Caki2 (cell line): ENCODE measurements at regions not wholly inside any gene's neighbourhood (a gene's known extent, or its start where the extent isn't known, plus 50 kb on each side); places are given as distances from the start of the nearest gene placed in this dataset.
"Not testable (repeated sequence)": the region's sequence is repeated elsewhere in the genome, so short reads cannot be mapped to it uniquely, and the experiment has no call there.

Source experiments
- DNase-seq: peaks from one replicate; pipeline ENCODE4 v3.0.0-alpha.2; 2015; ENCODE audit warnings: low read depth
- in situ Hi-C: cut with HindIII; loops from 2 replicates; pipeline ENCODE4 v1.10.0; 2016; ENCODE audit warnings: low sequenced_read_pairs, low pct_unique_long_range_greater_than_20kb, mixed read lengths

- DNase-seq = no peak
- in situ Hi-C loops = no loop called here
These were observed 53.8 kb downstream of the COX7C start for GRCh38 chr5:86671536-86671935.

GRCh38 chr5:86674069-86674468 is 56.3 kb downstream of the COX7C start:
- DNase-seq = no peak
- in situ Hi-C loops = no loop called here

GRCh38 chr5:86675311-86675710 is 57.6 kb downstream of the COX7C start:
- in situ Hi-C loops = no loop called here
- no peak for DNase-seq

GRCh38 chr5:86679529-86679928 is 61.8 kb downstream of the COX7C start:
- in situ Hi-C loops = no loop called here

GRCh38 chr5:86679949-86680348 is 62.2 kb downstream of the COX7C start:
- in situ Hi-C loops = no loop called here
- DNase-seq = no peak

More at GRCh38 chr5:86679529-86679928, 61.8 kb downstream of the COX7C start:
- peak; percentile 84 for DNase-seq

- in situ Hi-C loops = no loop called here
- peak; percentile 18 for DNase-seq
These were observed 66.5 kb downstream of the COX7C start for GRCh38 chr5:86684222-86684621.

- in situ Hi-C loops = no loop called here
- DNase-seq = no peak
These were observed 68.3 kb downstream of the COX7C start for GRCh38 chr5:86686046-86686445.

- in situ Hi-C loops = no loop called here
- DNase-seq = peak; percentile 33
These were observed 70.7 kb downstream of the COX7C start for GRCh38 chr5:86688406-86688805.

GRCh38 chr5:86689103-86689729 is 71.5 kb downstream of the COX7C start:
- in situ Hi-C loops = no loop called here

GRCh38 chr5:86709157-86709881 is 91.6 kb downstream of the COX7C start:
- no peak for DNase-seq
- in situ Hi-C loops = no loop called here

More at GRCh38 chr5:86689103-86689729, 71.5 kb downstream of the COX7C start:
- DNase-seq = no peak

GRCh38 chr5:86716121-86716520 is 98.4 kb downstream of the COX7C start:
- no peak for DNase-seq
- in situ Hi-C loops = no loop called here

GRCh38 chr5:86731319-86732117 is 113.8 kb downstream of the COX7C start:
- in situ Hi-C loops, DNase-seq: not testable (repeated sequence)

- in situ Hi-C loops = no loop called here
- DNase-seq = no peak
These were observed 117.6 kb downstream of the COX7C start for GRCh38 chr5:86735370-86735769.

- DNase-seq = no peak
- in situ Hi-C loops = no loop called here
These were observed 119.8 kb downstream of the COX7C start for GRCh38 chr5:86737579-86737978.

- DNase-seq = no peak
These were observed 130.9 kb downstream of the COX7C start for GRCh38 chr5:86748538-86749105.

GRCh38 chr5:86749841-86750240 is 132.1 kb downstream of the COX7C start:
- in situ Hi-C loops = no loop called here
- DNase-seq = no peak

More at GRCh38 chr5:86748538-86749105, 130.9 kb downstream of the COX7C start:
- in situ Hi-C loops = no loop called here

GRCh38 chr5:86756839-86757238 is 139.1 kb downstream of the COX7C start:
- in situ Hi-C loops = no loop called here
- DNase-seq = no peak

- DNase-seq = no peak
- in situ Hi-C loops = no loop called here
These were observed 140.1 kb downstream of the COX7C start for GRCh38 chr5:86757824-86758223.

- DNase-seq = no peak
- in situ Hi-C loops = no loop called here
These were observed 142.9 kb downstream of the COX7C start for GRCh38 chr5:86760661-86761060.
